ENCODE measurements at regions not wholly inside any gene's neighbourhood (a gene's known extent, or its start where the extent isn't known, plus 50 kb on each side); places are given as distances from the start of the nearest gene placed in this dataset.

GRCh38 chr15:77815015-77815414 is 182.3 kb upstream of the LINGO1 start:
- Histone ChIP-seq H3K27me3 (ENCODE audit: control insufficient read depth, insufficient read depth, low read length) (peaks cover 14% of the 10 kb centered on the region), H3K4me1 (ENCODE audit: control insufficient read depth, insufficient read depth, low read length) (peaks cover 2% of the 10 kb centered on the region), H3K36me3 (ENCODE audit: control insufficient read depth, insufficient read depth, low read length) (no peaks in the 10 kb centered on the region), H3K9ac (ENCODE audit: low read depth, low read length) (no peak overlapping the region), H3K4me3 (ENCODE audit: low read depth, low read length) (no peak overlapping the region), H3K9me3 (ENCODE audit: control insufficient read depth, insufficient read depth, low read length) (no peaks in the 10 kb centered on the region)

- Histone ChIP-seq H3K36me3 (ENCODE audit: control insufficient read depth, insufficient read depth, low read length) (no peaks in the 10 kb centered on the region), H3K9ac (ENCODE audit: low read depth, low read length) (no peak overlapping the region), H3K4me1 (ENCODE audit: control insufficient read depth, insufficient read depth, low read length) (no peaks in the 10 kb centered on the region), H3K27me3 (ENCODE audit: control insufficient read depth, insufficient read depth, low read length) (peaks cover 6% of the 10 kb centered on the region), H3K4me3 (ENCODE audit: low read depth, low read length) (no peak overlapping the region), H3K9me3 (ENCODE audit: control insufficient read depth, insufficient read depth, low read length) (no peaks in the 10 kb centered on the region)
Measured at GRCh38 chr15:77812664-77813063, 180.0 kb upstream of the LINGO1 start.

- H3K9ac ChIP-seq (ENCODE audit: low read depth, low read length): no peak overlapping the region
- no peaks in the 10 kb centered on the region for H3K4me1 ChIP-seq (ENCODE audit: control insufficient read depth, insufficient read depth, low read length)
- no peaks in the 10 kb centered on the region for H3K9me3 ChIP-seq (ENCODE audit: control insufficient read depth, insufficient read depth, low read length)
- no peaks in the 10 kb centered on the region for H3K27me3 ChIP-seq (ENCODE audit: control insufficient read depth, insufficient read depth, low read length)
- H3K36me3 ChIP-seq (ENCODE audit: control insufficient read depth, insufficient read depth, low read length): no peaks in the 10 kb centered on the region
- H3K4me3 ChIP-seq (ENCODE audit: low read depth, low read length): no peak overlapping the region
Measured at GRCh38 chr15:77811270-77811669, 178.6 kb upstream of the LINGO1 start.

- Histone ChIP-seq H3K4me1 (ENCODE audit: control insufficient read depth, insufficient read depth, low read length) (no peaks in the 10 kb centered on the region), H3K36me3 (ENCODE audit: control insufficient read depth, insufficient read depth, low read length) (no peaks in the 10 kb centered on the region), H3K27me3 (ENCODE audit: control insufficient read depth, insufficient read depth, low read length) (no peaks in the 10 kb centered on the region), H3K4me3 (ENCODE audit: low read depth, low read length) (no peak overlapping the region), H3K9me3 (ENCODE audit: control insufficient read depth, insufficient read depth, low read length) (no peaks in the 10 kb centered on the region), H3K9ac (ENCODE audit: low read depth, low read length) (no peak overlapping the region)
Measured at GRCh38 chr15:77810130-77810571, 177.4 kb upstream of the LINGO1 start.

GRCh38 chr15:77808581-77809177 is 176.0 kb upstream of the LINGO1 start:
- Histone ChIP-seq H3K4me3 (ENCODE audit: low read depth, low read length) (no peak overlapping the region), H3K9ac (ENCODE audit: low read depth, low read length) (no peak overlapping the region), H3K27me3 (ENCODE audit: control insufficient read depth, insufficient read depth, low read length) (no peaks in the 10 kb centered on the region), H3K4me1 (ENCODE audit: control insufficient read depth, insufficient read depth, low read length) (no peaks in the 10 kb centered on the region), H3K36me3 (ENCODE audit: control insufficient read depth, insufficient read depth, low read length) (no peaks in the 10 kb centered on the region), H3K9me3 (ENCODE audit: control insufficient read depth, insufficient read depth, low read length) (no peaks in the 10 kb centered on the region)

- H3K36me3 ChIP-seq (ENCODE audit: control insufficient read depth, insufficient read depth, low read length): no peaks in the 10 kb centered on the region
- no peak overlapping the region for H3K9ac ChIP-seq (ENCODE audit: low read depth, low read length)
- no peaks in the 10 kb centered on the region for H3K9me3 ChIP-seq (ENCODE audit: control insufficient read depth, insufficient read depth, low read length)
- H3K27me3 ChIP-seq (ENCODE audit: control insufficient read depth, insufficient read depth, low read length): no peaks in the 10 kb centered on the region
- no peak overlapping the region for H3K4me3 ChIP-seq (ENCODE audit: low read depth, low read length)
- H3K4me1 ChIP-seq (ENCODE audit: control insufficient read depth, insufficient read depth, low read length): no peaks in the 10 kb centered on the region
Measured at GRCh38 chr15:77808075-77808474, 175.4 kb upstream of the LINGO1 start.

GRCh38 chr15:77807611-77808010 is 174.9 kb upstream of the LINGO1 start:
- Histone ChIP-seq H3K4me1 (ENCODE audit: control insufficient read depth, insufficient read depth, low read length) (no peaks in the 10 kb centered on the region), H3K9ac (ENCODE audit: low read depth, low read length) (no peak overlapping the region), H3K27me3 (ENCODE audit: control insufficient read depth, insufficient read depth, low read length) (no peaks in the 10 kb centered on the region), H3K9me3 (ENCODE audit: control insufficient read depth, insufficient read depth, low read length) (no peaks in the 10 kb centered on the region), H3K36me3 (ENCODE audit: control insufficient read depth, insufficient read depth, low read length) (no peaks in the 10 kb centered on the region), H3K4me3 (ENCODE audit: low read depth, low read length) (no peak overlapping the region)

GRCh38 chr15:77807115-77807514 is 174.4 kb upstream of the LINGO1 start:
- Histone ChIP-seq H3K9ac (ENCODE audit: low read depth, low read length) (no peak overlapping the region), H3K27me3 (ENCODE audit: control insufficient read depth, insufficient read depth, low read length) (no peaks in the 10 kb centered on the region), H3K4me1 (ENCODE audit: control insufficient read depth, insufficient read depth, low read length) (no peaks in the 10 kb centered on the region), H3K4me3 (ENCODE audit: low read depth, low read length) (no peak overlapping the region), H3K9me3 (ENCODE audit: control insufficient read depth, insufficient read depth, low read length) (no peaks in the 10 kb centered on the region), H3K36me3 (ENCODE audit: control insufficient read depth, insufficient read depth, low read length) (no peaks in the 10 kb centered on the region)

- no peak overlapping the region for H3K4me3 ChIP-seq (ENCODE audit: low read depth, low read length)
- no peaks in the 10 kb centered on the region for H3K4me1 ChIP-seq (ENCODE audit: control insufficient read depth, insufficient read depth, low read length)
- H3K27me3 ChIP-seq (ENCODE audit: control insufficient read depth, insufficient read depth, low read length): no peaks in the 10 kb centered on the region
- H3K36me3 ChIP-seq (ENCODE audit: control insufficient read depth, insufficient read depth, low read length): no peaks in the 10 kb centered on the region
- no peaks in the 10 kb centered on the region for H3K9me3 ChIP-seq (ENCODE audit: control insufficient read depth, insufficient read depth, low read length)
- no peak overlapping the region for H3K9ac ChIP-seq (ENCODE audit: low read depth, low read length)
Measured at GRCh38 chr15:77804210-77804609, 171.5 kb upstream of the LINGO1 start.

- no peaks in the 10 kb centered on the region for H3K4me1 ChIP-seq (ENCODE audit: control insufficient read depth, insufficient read depth, low read length)
- H3K4me3 ChIP-seq (ENCODE audit: low read depth, low read length): no peak overlapping the region
- no peaks in the 10 kb centered on the region for H3K36me3 ChIP-seq (ENCODE audit: control insufficient read depth, insufficient read depth, low read length)
- H3K27me3 ChIP-seq (ENCODE audit: control insufficient read depth, insufficient read depth, low read length): no peaks in the 10 kb centered on the region
- H3K9me3 ChIP-seq (ENCODE audit: control insufficient read depth, insufficient read depth, low read length): no peaks in the 10 kb centered on the region
- no peak overlapping the region for H3K9ac ChIP-seq (ENCODE audit: low read depth, low read length)
Measured at GRCh38 chr15:77803487-77803886, 170.8 kb upstream of the LINGO1 start.

- H3K9ac ChIP-seq (ENCODE audit: low read depth, low read length): no peak overlapping the region
- no peaks in the 10 kb centered on the region for H3K4me1 ChIP-seq (ENCODE audit: control insufficient read depth, insufficient read depth, low read length)
- no peaks in the 10 kb centered on the region for H3K36me3 ChIP-seq (ENCODE audit: control insufficient read depth, insufficient read depth, low read length)
- no peak overlapping the region for H3K4me3 ChIP-seq (ENCODE audit: low read depth, low read length)
- H3K27me3 ChIP-seq (ENCODE audit: control insufficient read depth, insufficient read depth, low read length): no peaks in the 10 kb centered on the region
- no peaks in the 10 kb centered on the region for H3K9me3 ChIP-seq (ENCODE audit: control insufficient read depth, insufficient read depth, low read length)
Measured at GRCh38 chr15:77800305-77800704, 167.6 kb upstream of the LINGO1 start.

GRCh38 chr15:77798847-77799246 is 166.1 kb upstream of the LINGO1 start:
- Histone ChIP-seq H3K27me3 (ENCODE audit: control insufficient read depth, insufficient read depth, low read length) (no peaks in the 10 kb centered on the region), H3K9ac (ENCODE audit: low read depth, low read length) (no peak overlapping the region), H3K9me3 (ENCODE audit: control insufficient read depth, insufficient read depth, low read length) (no peaks in the 10 kb centered on the region), H3K36me3 (ENCODE audit: control insufficient read depth, insufficient read depth, low read length) (no peaks in the 10 kb centered on the region), H3K4me3 (ENCODE audit: low read depth, low read length) (no peak overlapping the region), H3K4me1 (ENCODE audit: control insufficient read depth, insufficient read depth, low read length) (no peaks in the 10 kb centered on the region)
